Tibial nerve (tissue), 4 donors: ENCODE measurements at regions not wholly inside any gene's neighbourhood (a gene's known extent, or its start where the extent isn't known, plus 50 kb on each side); places are given as distances from the start of the nearest gene placed in this dataset.

Experiments
- DNase-seq, 2 donors: peaks; one replicate each; pipeline ENCODE4 v3.0.0-alpha.2; 2019; ENCODE audit warnings: low spot score in 2 of 2
- H3K27ac ChIP-seq, 4 donors: fragments of 200-600 bp; sonication (generic) in 3 of 4; one replicate each; pipeline ENCODE4 v1.5.1; 2017 to 2019; ENCODE audit warnings: mild to moderate bottlenecking in 1 of 4
- H3K27me3 ChIP-seq, 2 donors: fragments of 200-600 bp; sonication (generic) in 1 of 2; one replicate each; pipeline versions ENCODE4 v1.5.1 to v1.6.0; 2017 to 2019
- H3K36me3 ChIP-seq, 3 donors: fragments of 200-600 bp; sonication (generic); one replicate each; pipeline ENCODE4 v1.5.1; 2018 to 2019
- H3K4me1 ChIP-seq, 4 donors: fragments of 200-600 bp; sonication (generic) in 3 of 4; one replicate each; pipeline ENCODE4 v1.5.1; 2017 to 2019
- H3K4me3 ChIP-seq, 4 donors: fragments of 200-600 bp; sonication (generic) in 3 of 4; one replicate each; pipeline ENCODE4 v1.5.1; 2017 to 2019; ENCODE audit warnings: mild to moderate bottlenecking in 1 of 4, moderate library complexity in 1 of 4
- H3K9me3 ChIP-seq, 4 donors: fragments of 200-600 bp; sonication (generic) in 3 of 4; one replicate each; pipeline ENCODE4 v1.5.1; 2017 to 2019
- CTCF ChIP-seq, 5 experiments: fragments of 200-600 bp in 3 of 5; fragments of 450-650 bp in 2 of 5; sonication (generic) in 3 of 5; IDR thresholded peaks; one replicate each; pipeline ENCODE4 v1.5.1; 2016 to 2019; ENCODE audit warnings: antibody characterized with exemption in 5 of 5, mild to moderate bottlenecking in 3 of 5, moderate library complexity in 2 of 5
- EP300 ChIP-seq, 2 donors: sonication (generic); formaldehyde crosslinking; IDR thresholded peaks; one replicate each; pipeline ENCODE4 v1.6.1; 2017; ENCODE audit warnings: antibody characterized with exemption in 2 of 2, mild to moderate bottlenecking in 1 of 2
- POLR2A ChIP-seq, 2 donors: fragments of 450-650 bp; IDR thresholded peaks; one replicate each; pipeline ENCODE4 v1.6.1; 2017; ENCODE audit warnings: antibody characterized with exemption in 2 of 2, mild to moderate bottlenecking in 2 of 2, moderate library complexity in 2 of 2
- WGBS, 2 donors: methylation state at CpG; one replicate each; pipeline ENCODE4 v1.1.5; 2018; 5-methylcytosine and 5-hydroxymethylcytosine counted together

- no peak overlapping the region for H3K4me3 ChIP-seq
- no peak for TF ChIP-seq EP300 (IDR thresholded peaks at IDR 0.05)
- no peak for TF ChIP-seq POLR2A (IDR thresholded peaks at IDR 0.05)
- TF ChIP-seq CTCF (IDR thresholded peaks at IDR 0.05): no peak
- 48 to 50% methylated on average over 2 of the region's 2 CpGs for WGBS, 2 donors
- H3K4me1 ChIP-seq: no peaks in the 10 kb centered on the region
- H3K36me3 ChIP-seq: no peaks in the 10 kb centered on the region
- H3K27me3 ChIP-seq: no peaks in the 10 kb centered on the region
- H3K27ac ChIP-seq: no peak overlapping the region
- no peak for DNase-seq
- H3K9me3 ChIP-seq: no peaks in the 10 kb centered on the region
Measured at GRCh38 chr5:165086465-165086864, 1581.0 kb downstream of the MAT2B start.

GRCh38 chr5:165094782-165095181, 1589.4 kb downstream of the MAT2B start:
- no peaks in the 10 kb centered on the region for H3K4me1 ChIP-seq

GRCh38 chr5:165101709-165102108, 1596.3 kb downstream of the MAT2B start:
- TF ChIP-seq EP300 (IDR thresholded peaks at IDR 0.05) (no peak), POLR2A (IDR thresholded peaks at IDR 0.05) (no peak), CTCF (IDR thresholded peaks at IDR 0.05) (no peak)
- no peak for DNase-seq
- no peaks in the 10 kb centered on the region for H3K4me1 ChIP-seq
- H3K27me3 ChIP-seq: no peaks in the 10 kb centered on the region
- H3K36me3 ChIP-seq: no peaks in the 10 kb centered on the region
- no peak overlapping the region for H3K27ac ChIP-seq
- 88 to 94% methylated on average over 3 of the region's 3 CpGs for WGBS, 2 donors
- no peaks in the 10 kb centered on the region for H3K9me3 ChIP-seq
- no peak overlapping the region for H3K4me3 ChIP-seq

More at GRCh38 chr5:165094782-165095181, 1589.4 kb downstream of the MAT2B start:
- Histone ChIP-seq H3K9me3 (no peaks in the 10 kb centered on the region), H3K27ac (no peak overlapping the region), H3K36me3 (no peaks in the 10 kb centered on the region), H3K27me3 (no peaks in the 10 kb centered on the region), H3K4me3 (no peak overlapping the region)
- no peak for DNase-seq
- 95 to 98% methylated on average over 1 of the region's 1 CpG for WGBS, 2 donors
- no peak for TF ChIP-seq CTCF (IDR thresholded peaks at IDR 0.05)
- TF ChIP-seq EP300 (IDR thresholded peaks at IDR 0.05): no peak
- no peak for TF ChIP-seq POLR2A (IDR thresholded peaks at IDR 0.05)

- Histone ChIP-seq H3K27me3 (no peaks in the 10 kb centered on the region), H3K9me3 (no peaks in the 10 kb centered on the region), H3K36me3 (no peaks in the 10 kb centered on the region), H3K4me1 (no peaks in the 10 kb centered on the region), H3K27ac (no peak overlapping the region), H3K4me3 (no peak overlapping the region)
- TF ChIP-seq CTCF (IDR thresholded peaks at IDR 0.05) (no peak), EP300 (IDR thresholded peaks at IDR 0.05) (no peak), POLR2A (IDR thresholded peaks at IDR 0.05) (no peak)
- 40% methylated on average over 4 of the region's 4 CpGs for WGBS, 2 donors
- no peak for DNase-seq
Measured at GRCh38 chr5:165104611-165105010, 1599.2 kb downstream of the MAT2B start.

DNA sequence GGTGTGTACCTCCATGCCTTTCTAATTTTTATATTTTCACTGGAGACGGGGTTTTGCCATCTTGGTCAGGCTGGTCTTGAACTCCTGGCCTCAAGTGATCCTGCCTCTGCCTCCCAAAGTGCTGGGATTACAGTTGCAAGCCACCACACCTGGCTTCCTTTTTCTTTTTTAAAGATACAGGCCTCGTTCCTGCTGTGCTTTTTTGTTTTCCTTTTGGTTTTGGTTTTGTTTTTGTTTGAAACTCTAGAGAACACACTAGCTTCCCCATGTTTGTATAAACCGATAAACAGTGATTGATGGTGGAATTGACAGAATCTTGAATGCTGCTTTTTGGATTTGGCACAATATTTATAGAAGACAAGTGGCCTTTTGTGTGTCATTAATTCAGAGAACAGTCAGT, 1603.4 kb downstream of the MAT2B start:
- no peaks in the 10 kb centered on the region for H3K9me3 ChIP-seq
- no peaks in the 10 kb centered on the region for H3K4me1 ChIP-seq
- H3K36me3 ChIP-seq: no peaks in the 10 kb centered on the region
- no peaks in the 10 kb centered on the region for H3K27me3 ChIP-seq
- H3K27ac ChIP-seq: no peak overlapping the region
- TF ChIP-seq CTCF (IDR thresholded peaks at IDR 0.05) (no peak), EP300 (IDR thresholded peaks at IDR 0.05) (no peak), POLR2A (IDR thresholded peaks at IDR 0.05) (no peak)
- H3K4me3 ChIP-seq: no peak overlapping the region
- 57 to 69% methylated on average over 3 of the region's 3 CpGs for whole genome bisulfite sequencing, 2 donors
- DNase-seq: no peak
